HCT116 (cell line): ENCODE measurements at regions not wholly inside any gene's neighbourhood (a gene's known extent, or its start where the extent isn't known, plus 50 kb on each side); places are given as distances from the start of the nearest gene placed in this dataset.

Experiments
- ATAC-seq: fragments of 200-7000 bp; cut with Tn5 transposase; 2 replicates; pipeline ENCODE4 v1.9.1; 2020; ENCODE audit warnings: mild to moderate bottlenecking, moderate library complexity
- BruUV-seq: library from RNA; stranded (reverse); fragments of 400-500 nt; replicated peaks from 2 replicates; lab custom pipeline; 2021; lab: Mats Ljungman, UMichigan
- CTCF ChIA-PET: fragments of 300-600 bp; sonication (Branson Sonifier 250); formaldehyde crosslinking; loops from one replicate; lab custom pipeline; 2021; ENCODE audit warnings: antibody characterized with exemption; lab: Charles Lee
- POLR2A ChIA-PET: fragments of 300-600, 350-600 bp; sonication (Branson Sonifier 250); formaldehyde crosslinking; loops from one replicate; lab custom pipeline; 2021; ENCODE audit warnings: antibody characterized with exemption; lab: Charles Lee
- RAD21 ChIA-PET, 2 experiments: fragments of 300-600 bp; sonication (Branson Sonifier 250); formaldehyde crosslinking; loops; one replicate each; lab custom pipeline; 2023; ENCODE audit warnings: low total read pairs in 2 of 2; ENCODE audit not compliant: uncharacterized antibody in 2 of 2, unreplicated experiment in 2 of 2, low non-redundant PET in 1 of 2; lab: Charles Lee
- DNase-seq: peaks from one replicate; pipeline ENCODE4 v3.0.0-alpha.2; 2010; ENCODE audit warnings: low read depth, low spot score
- H2AFZ ChIP-seq: fragments of 200-600 bp; shearing (Covaris generic), sonication (generic); 2 replicates; pipeline ENCODE4 v1.6.1; 2017; ENCODE audit warnings: low read depth, mixed run types, mixed read lengths, antibody characterized with exemption, low read length; ENCODE audit not compliant: poor library complexity, severe bottlenecking
- H3K27ac ChIP-seq: 2 replicates; pipeline ENCODE4 v1.5.1; 2012; ENCODE audit warnings: low read depth, low read length
- H3K27me3 ChIP-seq: fragments of 200-600 bp; sonication (generic); 2 replicates; pipeline ENCODE4 v1.6.1; 2016; ENCODE audit warnings: mixed run types, low read length, mixed read lengths; ENCODE audit not compliant: insufficient read depth
- H3K36me3 ChIP-seq, 2 experiments: fragments of 200-500 bp in 1 of 2; fragments of 200-600 bp in 1 of 2; sonication (Bioruptor generic) in 1 of 2; sonication (generic) in 1 of 2; 2 replicates each; pipeline versions ENCODE4 v1.5.1 to v1.6.1; 2014 to 2016; ENCODE audit warnings: low read length in 2 of 2, inconsistent platforms in 1 of 2, mixed read lengths in 1 of 2, mixed run types in 1 of 2; ENCODE audit not compliant: insufficient read depth in 2 of 2, control insufficient read depth in 1 of 2
- H3K4me1 ChIP-seq, 2 experiments: fragments of 200-600 bp in 1 of 2; sonication (generic) in 1 of 2; 2 replicates each; pipeline versions ENCODE4 v1.5.1 to v1.6.1; 2012 to 2017; ENCODE audit warnings: low read length in 2 of 2, inconsistent platforms in 1 of 2, mild to moderate bottlenecking in 1 of 2, mixed read lengths in 1 of 2, mixed run types in 1 of 2, moderate library complexity in 1 of 2; ENCODE audit not compliant: insufficient read depth in 2 of 2, control insufficient read depth in 1 of 2
- H3K4me2 ChIP-seq: fragments of 200-600 bp; sonication (generic); 2 replicates; pipeline ENCODE4 v1.6.1; 2017; ENCODE audit warnings: mixed run types, low read length, mixed read lengths
- H3K4me3 ChIP-seq, 2 experiments: fragments of 200-600 bp in 1 of 2; sonication (generic) in 1 of 2; replicated peaks in 1 of 2; 2 replicates each; pipeline ENCODE4 v1.5.1; 2011 to 2016; ENCODE audit warnings: low read length in 2 of 2, control low read depth in 1 of 2, low read depth in 1 of 2, mild to moderate bottlenecking in 1 of 2, mixed read lengths in 1 of 2, mixed run types in 1 of 2
- H3K79me2 ChIP-seq: fragments of 200-600 bp; sonication (generic); 2 replicates; pipeline ENCODE4 v1.6.1; 2017; ENCODE audit warnings: mild to moderate bottlenecking, mixed run types, low read length, moderate library complexity, mixed read lengths; ENCODE audit not compliant: insufficient read depth
- H3K9ac ChIP-seq: fragments of 200-600 bp; sonication (generic); 2 replicates; pipeline ENCODE4 v1.6.1; 2016; ENCODE audit warnings: low read length, mixed read lengths
- H3K9me2 ChIP-seq: fragments of 200-600 bp; sonication (generic), shearing (Covaris generic); 2 replicates; pipeline ENCODE4 v1.6.1; 2017; ENCODE audit warnings: mixed run types, mild to moderate bottlenecking, moderate library complexity; ENCODE audit not compliant: insufficient read depth
- H3K9me3 ChIP-seq, 2 experiments: fragments of 200-500 bp in 1 of 2; fragments of 200-600 bp in 1 of 2; sonication (Bioruptor generic) in 1 of 2; sonication (generic) in 1 of 2; 2 replicates each; pipeline ENCODE4 v1.6.1; 2014 to 2017; ENCODE audit warnings: low read length in 2 of 2, mixed read lengths in 2 of 2, inconsistent platforms in 1 of 2, low read depth in 1 of 2, mild to moderate bottlenecking in 1 of 2, mixed run types in 1 of 2, moderate library complexity in 1 of 2; ENCODE audit not compliant: control insufficient read depth in 1 of 2, insufficient read depth in 1 of 2
- H4K20me1 ChIP-seq: fragments of 200-600 bp; sonication (generic), shearing (Covaris generic); 2 replicates; pipeline ENCODE4 v1.6.1; 2017; ENCODE audit warnings: mixed run types, mild to moderate bottlenecking, moderate library complexity; ENCODE audit not compliant: insufficient read depth
- CBX3 ChIP-seq: IDR thresholded peaks from 2 replicates; pipeline ENCODE4 v1.6.1; 2012; ENCODE audit warnings: low read depth
- CTCF ChIP-seq, 3 experiments: fragments of 200-600 bp in 1 of 3; sonication (generic) in 1 of 3; IDR thresholded peaks in 2 of 3; conservative IDR thresholded peaks in 1 of 3; 2 replicates each; pipeline ENCODE4 v1.5.1; 2012 to 2017; ENCODE audit warnings: low read depth in 2 of 3, low read length in 2 of 3, antibody characterized with exemption in 1 of 3, borderline replicate concordance in 1 of 3, control low read depth in 1 of 3, mild to moderate bottlenecking in 1 of 3, mixed read lengths in 1 of 3, mixed run types in 1 of 3, moderate library complexity in 1 of 3; ENCODE audit not compliant: insufficient read depth in 1 of 3
- EZH2phosphoT487 ChIP-seq: fragments of 200-600 bp; IDR thresholded peaks from 2 replicates; pipeline ENCODE4 v1.6.1; 2018; ENCODE audit warnings: antibody characterized with exemption, borderline replicate concordance
- FOSL1 ChIP-seq: IDR thresholded peaks from 2 replicates; pipeline ENCODE4 v1.6.1; 2012; ENCODE audit warnings: low read depth
- JUND ChIP-seq: IDR thresholded peaks from 2 replicates; pipeline ENCODE4 v1.6.1; 2012
- POLR2A ChIP-seq: IDR thresholded peaks from 2 replicates; pipeline ENCODE4 v1.7.0; 2011; ENCODE audit warnings: borderline replicate concordance; ENCODE audit not compliant: insufficient read depth, insufficient read length; ENCODE audit errors: extremely low read depth
- SIN3A ChIP-seq: IDR thresholded peaks from 2 replicates; pipeline ENCODE4 v1.6.1; 2012; ENCODE audit warnings: low read depth
- SP1 ChIP-seq: IDR thresholded peaks from 2 replicates; pipeline ENCODE4 v1.6.1; 2012; ENCODE audit warnings: low read depth
- TCF7L2 ChIP-seq: IDR thresholded peaks from 2 replicates; pipeline ENCODE4 v1.7.0; 2011; ENCODE audit warnings: borderline replicate concordance, inconsistent platforms; ENCODE audit not compliant: insufficient read depth, insufficient read length; ENCODE audit errors: extremely low read depth
- intact Hi-C: fragments of 100-400 bp; cut with micrococcal nuclease; formaldehyde crosslinking; loops from 2 replicates; pipeline ENCODE4 v1.10.0; 2022
- TF ChIP-seq, protein P1 (sequence below): IDR thresholded peaks from 2 replicates; pipeline ENCODE4 v1.6.1; 2012; ENCODE audit warnings: low read depth
- TF ChIP-seq, protein P2 (sequence below): IDR thresholded peaks from 2 replicates; pipeline ENCODE4 v1.6.1; 2011; ENCODE audit warnings: mild to moderate bottlenecking, low read length, moderate library complexity; ENCODE audit not compliant: insufficient replicate concordance; ENCODE audit errors: extremely low read depth

DNA sequence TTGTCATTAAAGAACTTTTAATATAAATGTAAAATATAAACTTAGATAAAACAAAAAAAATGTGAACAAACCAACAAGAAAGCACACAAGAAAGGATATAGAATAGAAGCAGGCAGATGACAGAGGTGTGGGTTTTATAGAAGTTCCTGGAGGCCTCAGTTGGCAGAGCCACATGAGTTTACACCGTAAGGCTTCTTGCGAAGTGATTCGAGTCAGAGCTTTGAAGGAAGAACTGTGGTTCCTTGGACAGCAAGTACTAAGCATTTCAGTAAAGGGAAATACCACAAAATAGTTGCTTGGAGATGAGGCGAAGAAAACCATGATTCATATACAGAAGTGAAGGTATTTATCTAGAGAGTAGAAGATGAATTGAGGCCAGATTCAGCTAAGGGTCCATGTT lies 207.9 kb upstream of the EYA4 start:
- no peaks in the 10 kb centered on the region for H3K27me3 ChIP-seq
- no peaks in the 10 kb centered on the region for H4K20me1 ChIP-seq
- ATAC-seq: no peak
- H3K4me1 ChIP-seq: no peaks in the 10 kb centered on the region
- no peak overlapping the region for H3K4me3 ChIP-seq
- H3K9me2 ChIP-seq: no peaks in the 10 kb centered on the region
- no peak overlapping the region for H3K4me2 ChIP-seq
- TF ChIP-seq SIN3A (no peak), TCF7L2 (no peak), CTCF (IDR thresholded peaks at IDR 0.05 in 2 of 3, conservative IDR thresholded peaks at IDR 0.05 in 1 of 3; ENCODE audit: borderline replicate concordance in 1 of 3, insufficient read depth in 1 of 3, low read depth in 2 of 3, low read length in 2 of 3) (no peak), JUND (no peak), SP1 (no peak), FOSL1 (no peak), CBX3 (no peak), POLR2A (no peak), EZH2phosphoT487 (no peak)
- TF ChIP-seq, protein P1, sequence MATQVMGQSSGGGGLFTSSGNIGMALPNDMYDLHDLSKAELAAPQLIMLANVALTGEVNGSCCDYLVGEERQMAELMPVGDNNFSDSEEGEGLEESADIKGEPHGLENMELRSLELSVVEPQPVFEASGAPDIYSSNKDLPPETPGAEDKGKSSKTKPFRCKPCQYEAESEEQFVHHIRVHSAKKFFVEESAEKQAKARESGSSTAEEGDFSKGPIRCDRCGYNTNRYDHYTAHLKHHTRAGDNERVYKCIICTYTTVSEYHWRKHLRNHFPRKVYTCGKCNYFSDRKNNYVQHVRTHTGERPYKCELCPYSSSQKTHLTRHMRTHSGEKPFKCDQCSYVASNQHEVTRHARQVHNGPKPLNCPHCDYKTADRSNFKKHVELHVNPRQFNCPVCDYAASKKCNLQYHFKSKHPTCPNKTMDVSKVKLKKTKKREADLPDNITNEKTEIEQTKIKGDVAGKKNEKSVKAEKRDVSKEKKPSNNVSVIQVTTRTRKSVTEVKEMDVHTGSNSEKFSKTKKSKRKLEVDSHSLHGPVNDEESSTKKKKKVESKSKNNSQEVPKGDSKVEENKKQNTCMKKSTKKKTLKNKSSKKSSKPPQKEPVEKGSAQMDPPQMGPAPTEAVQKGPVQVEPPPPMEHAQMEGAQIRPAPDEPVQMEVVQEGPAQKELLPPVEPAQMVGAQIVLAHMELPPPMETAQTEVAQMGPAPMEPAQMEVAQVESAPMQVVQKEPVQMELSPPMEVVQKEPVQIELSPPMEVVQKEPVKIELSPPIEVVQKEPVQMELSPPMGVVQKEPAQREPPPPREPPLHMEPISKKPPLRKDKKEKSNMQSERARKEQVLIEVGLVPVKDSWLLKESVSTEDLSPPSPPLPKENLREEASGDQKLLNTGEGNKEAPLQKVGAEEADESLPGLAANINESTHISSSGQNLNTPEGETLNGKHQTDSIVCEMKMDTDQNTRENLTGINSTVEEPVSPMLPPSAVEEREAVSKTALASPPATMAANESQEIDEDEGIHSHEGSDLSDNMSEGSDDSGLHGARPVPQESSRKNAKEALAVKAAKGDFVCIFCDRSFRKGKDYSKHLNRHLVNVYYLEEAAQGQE: no peak
- TF ChIP-seq, protein P2, sequence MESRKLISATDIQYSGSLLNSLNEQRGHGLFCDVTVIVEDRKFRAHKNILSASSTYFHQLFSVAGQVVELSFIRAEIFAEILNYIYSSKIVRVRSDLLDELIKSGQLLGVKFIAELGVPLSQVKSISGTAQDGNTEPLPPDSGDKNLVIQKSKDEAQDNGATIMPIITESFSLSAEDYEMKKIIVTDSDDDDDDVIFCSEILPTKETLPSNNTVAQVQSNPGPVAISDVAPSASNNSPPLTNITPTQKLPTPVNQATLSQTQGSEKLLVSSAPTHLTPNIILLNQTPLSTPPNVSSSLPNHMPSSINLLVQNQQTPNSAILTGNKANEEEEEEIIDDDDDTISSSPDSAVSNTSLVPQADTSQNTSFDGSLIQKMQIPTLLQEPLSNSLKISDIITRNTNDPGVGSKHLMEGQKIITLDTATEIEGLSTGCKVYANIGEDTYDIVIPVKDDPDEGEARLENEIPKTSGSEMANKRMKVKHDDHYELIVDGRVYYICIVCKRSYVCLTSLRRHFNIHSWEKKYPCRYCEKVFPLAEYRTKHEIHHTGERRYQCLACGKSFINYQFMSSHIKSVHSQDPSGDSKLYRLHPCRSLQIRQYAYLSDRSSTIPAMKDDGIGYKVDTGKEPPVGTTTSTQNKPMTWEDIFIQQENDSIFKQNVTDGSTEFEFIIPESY: no peak
- H3K27ac ChIP-seq: no peak overlapping the region
- no peaks in the 10 kb centered on the region for H3K9me3 ChIP-seq
- ChIA-PET CTCF (no interaction called here), RAD21 (no interaction called here), POLR2A (no interaction called here)
- intact Hi-C loops: no loop called here
- no peaks in the 10 kb centered on the region for H3K36me3 ChIP-seq
- no TSS peak for BruUV-seq
- H3K9ac ChIP-seq: no peak overlapping the region
- no peaks in the 10 kb centered on the region for H3K79me2 ChIP-seq
- no peak for DNase-seq
- no peak overlapping the region for H2AFZ ChIP-seq
